ENCODE measurements at regions not wholly inside any gene's neighbourhood (a gene's known extent, or its start where the extent isn't known, plus 50 kb on each side); places are given as distances from the start of the nearest gene placed in this dataset.

- no peak for TF ChIP-seq YY1 (IDR thresholded peaks at IDR 0.05; ENCODE audit: insufficient read depth, insufficient read length)
- TF ChIP-seq ZNF274 (IDR thresholded peaks at IDR 0.05; ENCODE audit: low read depth, low read length): no peak
These were observed 1377.8 kb upstream of the CITED2 start for GRCh38 chr6:140752234-140752633.
